ENCODE measurements at regions not wholly inside any gene's neighbourhood (a gene's known extent, or its start where the extent isn't known, plus 50 kb on each side); places are given as distances from the start of the nearest gene placed in this dataset.

DNA sequence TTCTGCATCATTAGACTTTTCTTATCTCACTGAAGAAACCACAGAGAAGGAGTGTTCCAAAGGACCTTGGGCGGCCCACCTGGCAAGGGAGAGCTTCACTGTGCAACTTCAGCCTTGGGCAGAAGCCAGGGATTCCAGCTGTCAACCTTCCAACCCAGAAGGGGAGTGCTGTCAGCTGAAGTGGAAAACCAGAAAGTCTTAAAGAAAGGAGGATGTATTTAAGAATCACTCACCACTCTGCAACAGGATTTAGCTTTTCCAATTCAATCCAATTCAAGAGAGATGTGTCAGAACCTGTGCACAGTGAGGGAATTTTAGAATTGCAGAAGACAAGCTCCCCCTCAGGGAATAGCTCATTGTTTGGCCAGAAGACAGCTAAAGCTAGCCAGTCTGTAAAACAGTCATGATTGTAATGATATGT lies 553.7 kb downstream of the CD83 start:
- in situ Hi-C loops (cut with MboI), result no loop called here
- Histone ChIP-seq H3K9me2 (ENCODE audit: insufficient read depth) (no peaks in the 10 kb centered on the region), H3K27ac (peak overlapping the region; percentile 70), H3K9me3 (ENCODE audit: low read depth) (no peaks in the 10 kb centered on the region), H3K27me3 (replicated peaks; ENCODE audit: insufficient read depth) (no peaks in the 10 kb centered on the region), H3K4me2 (ENCODE audit: unreplicated experiment) (peak overlapping the region; percentile 43), H3K79me2 (ENCODE audit: insufficient read depth) (no peaks in the 10 kb centered on the region), H3K9ac (peak overlapping the region; percentile 27; the same call in 1 of the 2 replicates), H2AFZ (no peak overlapping the region), H3F3A (ENCODE audit: insufficient read depth) (peaks cover 45% of the 10 kb centered on the region), H3K4me1 (ENCODE audit: insufficient read depth) (peaks cover 45% of the 10 kb centered on the region), H3K36me3 (ENCODE audit: low read depth) (no peaks in the 10 kb centered on the region), H3K4me3 (no peak overlapping the region), H4K20me1 (ENCODE audit: insufficient read depth) (no peaks in the 10 kb centered on the region)
- no peak for TF ChIP-seq EZH2phosphoT487 (IDR thresholded peaks at IDR 0.05; ENCODE audit: insufficient read depth, low read depth)
- no peak for TF ChIP-seq EZH2 (IDR thresholded peaks at IDR 0.05; ENCODE audit: insufficient read depth, poor library complexity, severe bottlenecking)
- 41 to 54% methylated on average over 1 of the region's 1 CpG for WGBS, 2 experiments (ENCODE audit: low coverage in 1 of 2, low lambda C conversion rate in 2 of 2, missing lambda C conversion rate in 2 of 2)
- DNase-seq, result peak; percentile 91

DNA sequence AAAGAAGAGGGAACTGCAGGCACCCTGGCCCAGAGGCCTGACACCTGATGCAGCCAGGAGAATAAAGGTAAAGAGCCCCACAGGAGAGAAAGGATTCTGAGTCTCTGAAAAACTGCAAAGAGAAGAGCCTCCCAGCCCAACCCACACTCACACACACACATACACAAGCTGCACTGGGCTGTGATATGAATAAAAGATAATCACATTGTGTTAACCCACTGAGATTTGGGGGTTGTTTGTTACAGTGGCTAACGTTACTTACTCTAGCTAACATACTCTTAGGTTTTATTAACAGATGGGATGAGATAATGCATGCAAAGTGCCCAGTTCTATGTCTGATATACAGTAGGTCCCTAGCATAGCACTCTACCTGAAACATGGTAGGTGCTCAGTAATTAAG lies 554.4 kb downstream of the CD83 start:
- Histone ChIP-seq H4K20me1 (ENCODE audit: insufficient read depth) (no peaks in the 10 kb centered on the region), H3K79me2 (ENCODE audit: insufficient read depth) (no peaks in the 10 kb centered on the region), H3F3A (ENCODE audit: insufficient read depth) (peaks cover 49% of the 10 kb centered on the region), H3K27me3 (replicated peaks; ENCODE audit: insufficient read depth) (no peaks in the 10 kb centered on the region), H3K4me1 (ENCODE audit: insufficient read depth) (peaks cover 44% of the 10 kb centered on the region), H3K9me2 (ENCODE audit: insufficient read depth) (no peaks in the 10 kb centered on the region), H3K9me3 (ENCODE audit: low read depth) (no peaks in the 10 kb centered on the region), H3K4me3 (no peak overlapping the region), H2AFZ (no peak overlapping the region), H3K36me3 (ENCODE audit: low read depth) (no peaks in the 10 kb centered on the region), H3K27ac (peak overlapping the region; percentile 70), H3K4me2 (ENCODE audit: unreplicated experiment) (peak overlapping the region; percentile 32), H3K9ac (peak overlapping the region; percentile 33)
- no peak for DNase-seq
- 100% methylated on average over 1 of the region's 1 CpG for WGBS, 2 experiments (ENCODE audit: low coverage in 1 of 2, low lambda C conversion rate in 2 of 2, missing lambda C conversion rate in 2 of 2)
- in situ Hi-C loops (cut with MboI), result no loop called here
- TF ChIP-seq EZH2phosphoT487 (IDR thresholded peaks at IDR 0.05; ENCODE audit: insufficient read depth, low read depth), result no peak
- no peak for TF ChIP-seq EZH2 (IDR thresholded peaks at IDR 0.05; ENCODE audit: insufficient read depth, poor library complexity, severe bottlenecking)

DNA sequence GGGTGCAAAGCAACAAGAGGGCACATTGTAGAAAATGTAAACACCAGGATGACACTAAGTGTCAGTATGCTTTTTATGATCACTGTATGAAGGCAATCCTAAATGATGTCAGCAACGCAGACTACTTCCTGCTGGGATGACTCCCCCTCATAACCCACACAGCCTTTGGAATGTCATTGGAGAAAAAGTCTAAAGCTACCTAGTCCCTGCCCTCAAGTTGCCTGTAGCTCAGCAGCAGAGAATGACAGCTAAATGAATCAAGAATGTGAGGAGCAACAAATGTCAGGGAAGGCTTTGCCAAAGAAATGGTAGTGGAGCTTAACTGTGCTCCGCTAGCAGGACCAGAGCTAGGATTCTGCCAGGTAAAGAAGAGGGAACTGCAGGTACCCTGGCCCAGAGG lies 555.6 kb downstream of the CD83 start:
- Histone ChIP-seq H3K9me3 (ENCODE audit: low read depth) (no peaks in the 10 kb centered on the region), H4K20me1 (ENCODE audit: insufficient read depth) (no peaks in the 10 kb centered on the region), H3K4me2 (ENCODE audit: unreplicated experiment) (peak overlapping the region; percentile 22), H3K27me3 (replicated peaks; ENCODE audit: insufficient read depth) (no peaks in the 10 kb centered on the region), H3F3A (ENCODE audit: insufficient read depth) (peaks cover 49% of the 10 kb centered on the region), H2AFZ (no peak overlapping the region), H3K9me2 (ENCODE audit: insufficient read depth) (no peaks in the 10 kb centered on the region), H3K36me3 (ENCODE audit: low read depth) (no peaks in the 10 kb centered on the region), H3K27ac (no peak overlapping the region), H3K4me1 (ENCODE audit: insufficient read depth) (peaks cover 44% of the 10 kb centered on the region), H3K79me2 (ENCODE audit: insufficient read depth) (no peaks in the 10 kb centered on the region), H3K9ac (no peak overlapping the region), H3K4me3 (no peak overlapping the region)
- in situ Hi-C loops (cut with MboI), result no loop called here
- TF ChIP-seq EZH2 (IDR thresholded peaks at IDR 0.05; ENCODE audit: insufficient read depth, poor library complexity, severe bottlenecking) (no peak), EZH2phosphoT487 (IDR thresholded peaks at IDR 0.05; ENCODE audit: insufficient read depth, low read depth) (no peak)
- peak; percentile 52 for DNase-seq
- 55 to 58% methylated on average over 2 of the region's 2 CpGs for WGBS, 2 experiments (ENCODE audit: low coverage in 1 of 2, low lambda C conversion rate in 2 of 2, missing lambda C conversion rate in 2 of 2)

DNA sequence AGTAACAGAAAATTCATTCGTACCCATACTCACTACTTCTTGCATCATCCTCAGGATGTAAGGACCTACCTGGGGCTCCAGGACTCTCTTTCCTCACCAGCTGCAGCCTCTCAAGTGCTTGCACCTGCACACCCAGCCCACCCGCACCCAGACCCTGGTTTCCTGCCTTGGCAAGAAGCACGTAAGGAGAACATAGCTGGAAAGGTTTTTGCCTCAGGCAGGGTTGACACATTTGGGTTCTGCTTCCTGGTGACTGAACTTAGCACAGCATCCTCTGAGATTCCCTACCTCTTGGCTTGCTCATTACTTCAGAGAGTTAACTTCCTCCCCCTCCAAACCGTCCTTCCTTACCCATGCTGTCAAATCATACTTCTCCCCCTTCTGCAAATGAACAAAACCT lies 556.9 kb downstream of the CD83 start:
- TF ChIP-seq EZH2 (IDR thresholded peaks at IDR 0.05; ENCODE audit: insufficient read depth, poor library complexity, severe bottlenecking) (no peak), EZH2phosphoT487 (IDR thresholded peaks at IDR 0.05; ENCODE audit: insufficient read depth, low read depth) (no peak)
- H2AFZ ChIP-seq, result no peak overlapping the region
- H3K4me1 ChIP-seq (ENCODE audit: insufficient read depth), result peaks cover 44% of the 10 kb centered on the region
- H3K9ac ChIP-seq, result no peak overlapping the region
- no peaks in the 10 kb centered on the region for H3K9me2 ChIP-seq (ENCODE audit: insufficient read depth)
- no peaks in the 10 kb centered on the region for H4K20me1 ChIP-seq (ENCODE audit: insufficient read depth)
- in situ Hi-C loops (cut with MboI), result no loop called here
- no peak overlapping the region for H3K4me3 ChIP-seq
- peaks cover 49% of the 10 kb centered on the region for H3F3A ChIP-seq (ENCODE audit: insufficient read depth)
- H3K27me3 ChIP-seq (replicated peaks; ENCODE audit: insufficient read depth), result no peaks in the 10 kb centered on the region
- H3K27ac ChIP-seq, result no peak overlapping the region
- H3K4me2 ChIP-seq (ENCODE audit: unreplicated experiment), result no peak overlapping the region
- H3K9me3 ChIP-seq (ENCODE audit: low read depth), result no peaks in the 10 kb centered on the region
- no peaks in the 10 kb centered on the region for H3K36me3 ChIP-seq (ENCODE audit: low read depth)
- no peak for DNase-seq
- WGBS, 2 experiments (ENCODE audit: low coverage in 1 of 2, low lambda C conversion rate in 2 of 2, missing lambda C conversion rate in 2 of 2), result 93 to 96% methylated on average over 4 of the region's 4 CpGs
- no peaks in the 10 kb centered on the region for H3K79me2 ChIP-seq (ENCODE audit: insufficient read depth)

Data from GM23248 (cell line).